SU-DHL-6 (cell line): ENCODE measurements at regions not wholly inside any gene's neighbourhood (a gene's known extent, or its start where the extent isn't known, plus 50 kb on each side); places are given as distances from the start of the nearest gene placed in this dataset.

Experiments used
- H2AFZ ChIP-seq: fragments of 200-600 bp; sonication (generic); 2 replicates; pipeline ENCODE4 v1.6.1; 2014; ENCODE audit warnings: low read depth, mild to moderate bottlenecking, moderate library complexity, mixed read lengths, antibody characterized with exemption, low read length; ENCODE audit not compliant: severe bottlenecking
- H3F3A ChIP-seq: fragments of 200-600 bp; shearing (Covaris generic); 2 replicates; pipeline ENCODE4 v1.6.0; 2016; ENCODE audit warnings: antibody characterized with exemption, mild to moderate bottlenecking; ENCODE audit not compliant: insufficient read depth
- H3K27ac ChIP-seq: fragments of 200-600 bp; sonication (generic); 2 replicates; pipeline ENCODE4 v1.5.1; 2016; ENCODE audit warnings: low read depth, mild to moderate bottlenecking, low read length, moderate library complexity, mixed read lengths
- H3K27me3 ChIP-seq: fragments of 200-600 bp; sonication (generic), shearing (Covaris generic); 2 replicates; pipeline ENCODE4 v1.6.0; 2014; ENCODE audit warnings: mild to moderate bottlenecking, low read length
- H3K36me3 ChIP-seq: fragments of 200-600 bp; sonication (generic); 2 replicates; pipeline ENCODE4 v1.6.1; 2014; ENCODE audit warnings: mild to moderate bottlenecking, low read length, mixed read lengths
- H3K4me2 ChIP-seq: fragments of 300-600, 200-600 bp; shearing (Covaris generic), sonication (generic); 2 replicates; pipeline ENCODE4 v1.6.0; 2014; ENCODE audit warnings: low read length, low read depth, mild to moderate bottlenecking; ENCODE audit not compliant: poor library complexity, severe bottlenecking
- H3K4me3 ChIP-seq: fragments of 200-600 bp; sonication (generic); 2 replicates; pipeline ENCODE4 v1.5.1; 2014; ENCODE audit warnings: antibody characterized with exemption, low read length, mild to moderate bottlenecking, mixed read lengths; ENCODE audit not compliant: insufficient read depth, poor library complexity, severe bottlenecking
- H3K79me2 ChIP-seq: fragments of 200-600 bp; sonication (generic); 2 replicates; pipeline ENCODE4 v1.6.1; 2014; ENCODE audit warnings: mild to moderate bottlenecking, low read length, moderate library complexity; ENCODE audit not compliant: insufficient read depth
- H3K9ac ChIP-seq: fragments of 200-600 bp; sonication (generic); 2 replicates; pipeline ENCODE4 v1.7.0; 2014; ENCODE audit warnings: mild to moderate bottlenecking, low read length
- H3K9me2 ChIP-seq: fragments of 200-600 bp; sonication (generic); replicated peaks from 2 replicates; pipeline ENCODE4 v1.6.1; 2014; ENCODE audit warnings: low read length; ENCODE audit not compliant: insufficient read depth
- H3K9me3 ChIP-seq: fragments of 200-600 bp; sonication (generic); 2 replicates; pipeline ENCODE4 v1.6.1; 2014; ENCODE audit warnings: low read length, mixed read lengths; ENCODE audit not compliant: insufficient read depth
- H4K20me1 ChIP-seq: fragments of 200-600 bp; sonication (generic); 2 replicates; pipeline ENCODE4 v1.6.1; 2014; ENCODE audit warnings: low read depth, mild to moderate bottlenecking, antibody characterized with exemption, low read length, moderate library complexity, mixed read lengths
- EZH2phosphoT487 ChIP-seq: fragments of 200-600 bp; sonication (generic), shearing (Covaris generic); conservative IDR thresholded peaks from 2 replicates; pipeline ENCODE4 v1.6.1; 2018; ENCODE audit warnings: mild to moderate bottlenecking, antibody characterized with exemption, low read length, moderate library complexity, mixed read lengths
- TF ChIP-seq, protein P1 (sequence below): fragments of 200-600 bp; sonication (generic); IDR thresholded peaks from one replicate; pipeline ENCODE4 v1.5.1; 2017; ENCODE audit warnings: antibody characterized with exemption, mild to moderate bottlenecking, low read length, moderate library complexity; ENCODE audit not compliant: insufficient read depth, poor library complexity, severe bottlenecking

DNA sequence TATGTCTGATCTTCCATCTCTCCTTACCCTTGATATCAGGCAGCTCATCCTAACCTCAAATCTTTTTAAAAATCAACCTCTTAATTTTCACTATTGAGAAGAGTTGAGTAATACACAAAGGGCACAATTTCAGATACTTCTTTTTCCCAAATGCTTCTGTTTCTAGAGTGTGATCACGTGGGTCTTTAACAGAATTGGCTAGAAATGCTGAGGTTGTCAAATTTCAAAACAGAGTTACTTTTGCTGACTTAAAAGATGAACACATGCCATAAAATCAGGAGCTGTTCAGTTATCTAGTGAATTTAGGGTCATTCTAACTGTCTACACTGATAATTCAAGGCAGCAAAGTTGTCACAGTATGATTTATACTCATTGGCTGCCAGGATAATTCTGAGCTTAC lies 63.6 kb upstream of the NGF start:
- no peak overlapping the region for H3K4me3 ChIP-seq
- no peaks in the 10 kb centered on the region for H3K9me2 ChIP-seq
- no peaks in the 10 kb centered on the region for H3K36me3 ChIP-seq
- no peaks in the 10 kb centered on the region for H3K79me2 ChIP-seq
- no peaks in the 10 kb centered on the region for H3F3A ChIP-seq
- no peaks in the 10 kb centered on the region for H3K9me3 ChIP-seq
- H3K9ac ChIP-seq = no peak overlapping the region
- H3K4me2 ChIP-seq = no peak overlapping the region
- no peaks in the 10 kb centered on the region for H4K20me1 ChIP-seq
- no peak overlapping the region for H3K27ac ChIP-seq
- H3K27me3 ChIP-seq = no peaks in the 10 kb centered on the region
- H2AFZ ChIP-seq = no peak overlapping the region
- TF ChIP-seq, protein P1, sequence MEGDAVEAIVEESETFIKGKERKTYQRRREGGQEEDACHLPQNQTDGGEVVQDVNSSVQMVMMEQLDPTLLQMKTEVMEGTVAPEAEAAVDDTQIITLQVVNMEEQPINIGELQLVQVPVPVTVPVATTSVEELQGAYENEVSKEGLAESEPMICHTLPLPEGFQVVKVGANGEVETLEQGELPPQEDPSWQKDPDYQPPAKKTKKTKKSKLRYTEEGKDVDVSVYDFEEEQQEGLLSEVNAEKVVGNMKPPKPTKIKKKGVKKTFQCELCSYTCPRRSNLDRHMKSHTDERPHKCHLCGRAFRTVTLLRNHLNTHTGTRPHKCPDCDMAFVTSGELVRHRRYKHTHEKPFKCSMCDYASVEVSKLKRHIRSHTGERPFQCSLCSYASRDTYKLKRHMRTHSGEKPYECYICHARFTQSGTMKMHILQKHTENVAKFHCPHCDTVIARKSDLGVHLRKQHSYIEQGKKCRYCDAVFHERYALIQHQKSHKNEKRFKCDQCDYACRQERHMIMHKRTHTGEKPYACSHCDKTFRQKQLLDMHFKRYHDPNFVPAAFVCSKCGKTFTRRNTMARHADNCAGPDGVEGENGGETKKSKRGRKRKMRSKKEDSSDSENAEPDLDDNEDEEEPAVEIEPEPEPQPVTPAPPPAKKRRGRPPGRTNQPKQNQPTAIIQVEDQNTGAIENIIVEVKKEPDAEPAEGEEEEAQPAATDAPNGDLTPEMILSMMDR = no peak
- TF ChIP-seq EZH2phosphoT487 = no peak

DNA sequence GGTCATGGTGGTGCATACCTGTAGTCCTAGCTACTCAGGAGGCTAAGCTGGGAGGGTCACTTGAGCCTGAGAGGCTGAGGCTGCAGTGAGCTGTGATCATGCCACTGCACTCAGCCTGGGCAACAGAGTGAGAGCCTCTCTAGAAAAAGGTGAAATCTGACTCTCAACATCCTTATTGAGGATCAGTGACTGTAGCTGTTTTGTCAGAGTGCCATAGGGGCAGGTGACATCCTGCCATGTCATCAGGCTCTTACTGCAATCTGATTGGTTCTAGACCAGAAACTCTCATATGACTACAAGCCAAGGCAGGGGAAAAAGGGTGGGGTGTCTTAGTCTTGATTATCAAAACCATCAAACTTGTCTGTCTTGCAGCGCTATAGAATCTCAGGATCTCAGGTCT lies 62.8 kb upstream of the NGF start:
- H3K27ac ChIP-seq = no peak overlapping the region
- H3K4me2 ChIP-seq = no peak overlapping the region
- no peaks in the 10 kb centered on the region for H4K20me1 ChIP-seq
- H3K9ac ChIP-seq = no peak overlapping the region
- no peaks in the 10 kb centered on the region for H3K36me3 ChIP-seq
- no peak overlapping the region for H2AFZ ChIP-seq
- H3K9me3 ChIP-seq = no peaks in the 10 kb centered on the region
- no peaks in the 10 kb centered on the region for H3F3A ChIP-seq
- H3K79me2 ChIP-seq = no peaks in the 10 kb centered on the region
- no peaks in the 10 kb centered on the region for H3K9me2 ChIP-seq
- H3K4me3 ChIP-seq = no peak overlapping the region
- no peaks in the 10 kb centered on the region for H3K27me3 ChIP-seq
- TF ChIP-seq, protein P1 = no peak
- TF ChIP-seq EZH2phosphoT487 = no peak

- Histone ChIP-seq H3K9me3 (no peaks in the 10 kb centered on the region), H3K4me2 (no peak overlapping the region), H3K27ac (no peak overlapping the region), H2AFZ (no peak overlapping the region), H3K9ac (no peak overlapping the region), H3K4me3 (no peak overlapping the region), H3K9me2 (no peaks in the 10 kb centered on the region), H4K20me1 (no peaks in the 10 kb centered on the region), H3K36me3 (no peaks in the 10 kb centered on the region), H3K79me2 (no peaks in the 10 kb centered on the region), H3F3A (no peaks in the 10 kb centered on the region), H3K27me3 (no peaks in the 10 kb centered on the region)
- TF ChIP-seq, protein P1 = no peak
- no peak for TF ChIP-seq EZH2phosphoT487
Observed at GRCh38 chr1:115400426-115400825, 62.4 kb upstream of the NGF start.

DNA sequence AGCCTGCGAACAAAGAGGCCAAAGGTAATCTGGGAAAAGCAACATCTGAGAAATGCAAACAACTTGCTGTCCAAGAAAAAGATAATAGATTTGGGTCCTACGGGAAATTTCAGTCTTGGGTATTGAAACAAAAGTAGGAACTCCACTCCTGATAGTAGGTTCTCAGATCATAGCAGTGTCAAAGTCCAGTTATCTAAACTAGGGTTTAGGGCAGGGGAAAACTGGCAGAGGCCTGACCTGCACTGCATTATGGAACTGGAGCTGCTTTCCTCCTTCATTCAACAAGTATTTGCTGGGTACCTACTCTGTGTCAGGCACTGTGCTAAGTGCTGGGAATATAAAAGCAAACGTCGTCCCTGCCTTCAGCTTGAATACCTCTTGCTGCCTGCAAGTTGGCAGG lies 60.7 kb upstream of the NGF start:
- TF ChIP-seq EZH2phosphoT487 = no peak
- TF ChIP-seq, protein P1 = no peak
- Histone ChIP-seq H3K27me3 (no peaks in the 10 kb centered on the region), H3K4me3 (no peak overlapping the region), H3K9me3 (no peaks in the 10 kb centered on the region), H3K27ac (no peak overlapping the region), H3K79me2 (no peaks in the 10 kb centered on the region), H3K4me2 (no peak overlapping the region), H3K9ac (no peak overlapping the region), H3K9me2 (no peaks in the 10 kb centered on the region), H3F3A (no peaks in the 10 kb centered on the region), H4K20me1 (no peaks in the 10 kb centered on the region), H2AFZ (no peak overlapping the region), H3K36me3 (no peaks in the 10 kb centered on the region)
